HG03045 (cell line): ENCODE measurements at regions not wholly inside any gene's neighbourhood (a gene's known extent, or its start where the extent isn't known, plus 50 kb on each side); places are given as distances from the start of the nearest gene placed in this dataset.

Experiments used
- ATAC-seq: cut with Tn5 transposase; IDR thresholded peaks from one replicate; pipeline ENCODE4 v1.9.1; 2021; ENCODE audit warnings: mild to moderate bottlenecking, moderate library complexity; ENCODE audit not compliant: unreplicated experiment

GRCh38 chr4:178347111-178347510 is 904.9 kb upstream of the AGA start:
- no peak for ATAC-seq

GRCh38 chr4:178349601-178350000 is 907.4 kb upstream of the AGA start:
- ATAC-seq: no peak

GRCh38 chr4:178351185-178351584 is 908.9 kb upstream of the AGA start:
- no peak for ATAC-seq

- ATAC-seq: no peak
Observed at GRCh38 chr4:178356725-178357124, 914.5 kb upstream of the AGA start.

- ATAC-seq: no peak
Observed at GRCh38 chr4:178385481-178385880, 943.2 kb upstream of the AGA start.

- ATAC-seq: no peak
Observed at GRCh38 chr4:178387756-178388155, 945.5 kb upstream of the AGA start.

GRCh38 chr4:178395798-178396197 is 953.6 kb upstream of the AGA start:
- no peak for ATAC-seq

- ATAC-seq: no peak
Observed at GRCh38 chr4:178412455-178412854, 970.2 kb upstream of the AGA start.

- no peak for ATAC-seq
Observed at GRCh38 chr4:178414042-178414441, 971.8 kb upstream of the AGA start.

GRCh38 chr4:178414881-178415446 is 972.7 kb upstream of the AGA start:
- no peak for ATAC-seq

GRCh38 chr4:178415925-178416324 is 973.7 kb upstream of the AGA start:
- ATAC-seq: no peak

- ATAC-seq: no peak
Observed at GRCh38 chr4:178423366-178423765, 981.1 kb upstream of the AGA start.

GRCh38 chr4:178426871-178427270 is 984.6 kb upstream of the AGA start:
- ATAC-seq: no peak

GRCh38 chr4:178427663-178428062 is 985.4 kb upstream of the AGA start:
- no peak for ATAC-seq

- no peak for ATAC-seq
Observed at GRCh38 chr4:178448372-178449035, 1006.3 kb upstream of the AGA start.

- ATAC-seq: no peak
Observed at GRCh38 chr4:178450614-178451013, 1008.4 kb upstream of the AGA start.

- no peak for ATAC-seq
Observed at GRCh38 chr4:178453057-178453456, 1010.8 kb upstream of the AGA start.

GRCh38 chr4:178457286-178457685 is 1015.0 kb upstream of the AGA start:
- no peak for ATAC-seq

GRCh38 chr4:178462710-178463109 is 1020.5 kb upstream of the AGA start:
- no peak for ATAC-seq

GRCh38 chr4:178463747-178464146 is 1021.5 kb upstream of the AGA start:
- no peak for ATAC-seq

GRCh38 chr4:178470996-178471784 is 1029.0 kb upstream of the AGA start:
- no peak for ATAC-seq

- ATAC-seq: no peak
Observed at GRCh38 chr4:178471994-178472393, 1029.8 kb upstream of the AGA start.
